Activated naive CD8-positive, alpha-beta T cell treated with anti-CD3 and anti-CD28 coated beads, Interleukin-2, amount 50 U/mL, for 16 hours (primary cell): ENCODE measurements at regions not wholly inside any gene's neighbourhood (a gene's known extent, or its start where the extent isn't known, plus 50 kb on each side); places are given as distances from the start of the nearest gene placed in this dataset.
"Not testable (repeated sequence)": the region's sequence is repeated elsewhere in the genome, so short reads cannot be mapped to it uniquely, and the experiment has no call there.

Experiments
- DNase-seq: peaks from one replicate; pipeline ENCODE4 v3.0.0-alpha.2; 2020; ENCODE audit warnings: low read depth, low spot score

DNA sequence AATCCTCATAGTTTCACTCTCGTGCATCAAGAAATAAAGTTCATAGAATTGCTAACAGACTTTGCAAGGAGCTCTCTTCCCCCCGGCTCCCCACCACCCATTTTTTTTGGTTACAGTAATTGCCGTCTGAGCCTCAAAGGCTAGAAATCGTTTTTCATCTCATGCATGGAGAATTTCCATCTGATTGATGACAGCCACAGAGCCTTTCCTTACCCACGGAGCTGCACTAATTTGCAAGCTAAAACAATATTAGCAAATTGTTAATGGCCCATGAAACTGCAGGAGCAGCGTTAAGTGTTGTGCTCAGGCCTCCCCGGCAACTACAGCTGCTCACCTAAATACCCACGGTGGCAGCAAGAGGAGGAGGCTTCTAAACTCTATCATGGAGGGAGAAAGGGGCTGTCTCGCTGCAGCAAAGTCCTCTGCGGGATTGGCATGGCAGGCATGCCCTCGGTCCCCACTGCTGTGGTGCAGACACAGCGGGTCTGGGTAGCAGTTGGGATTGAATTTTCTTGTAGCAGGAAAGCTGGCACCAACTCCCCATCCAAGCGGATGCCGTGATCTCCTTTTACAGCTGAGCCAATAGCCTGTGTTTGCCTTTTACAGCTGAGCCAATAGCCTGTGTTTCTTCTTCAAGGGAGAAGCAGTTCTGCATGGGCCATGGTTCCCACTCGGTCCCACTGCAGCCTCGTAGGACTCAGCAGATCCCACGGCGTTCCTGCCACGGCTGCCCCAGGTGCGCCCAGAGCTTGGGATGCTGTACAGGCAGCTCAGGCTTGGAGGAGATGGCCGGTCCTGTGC is 412.3 kb downstream of the BRD1 start:
- no peak for DNase-seq

DNA sequence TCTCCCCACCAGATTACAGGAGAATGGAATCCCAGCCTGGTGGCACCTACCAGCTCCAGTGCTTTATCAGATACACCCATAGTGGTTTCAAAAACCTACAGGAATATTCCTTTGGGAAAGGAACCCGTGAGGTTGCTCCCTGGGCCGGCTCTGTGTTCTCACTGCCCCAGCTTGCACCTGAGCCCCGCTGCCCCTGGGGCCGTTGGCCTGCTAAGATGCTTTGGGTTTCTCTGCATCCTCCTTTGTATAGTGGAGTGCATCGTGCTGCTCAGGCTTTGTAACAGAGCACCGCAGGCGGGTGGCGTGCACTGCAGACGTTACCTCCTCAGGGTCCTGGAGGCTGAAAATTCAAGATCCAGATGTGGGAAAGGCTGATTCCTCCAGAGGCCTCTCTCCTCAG is 414.1 kb downstream of the BRD1 start:
- DNase-seq, result no peak

DNA sequence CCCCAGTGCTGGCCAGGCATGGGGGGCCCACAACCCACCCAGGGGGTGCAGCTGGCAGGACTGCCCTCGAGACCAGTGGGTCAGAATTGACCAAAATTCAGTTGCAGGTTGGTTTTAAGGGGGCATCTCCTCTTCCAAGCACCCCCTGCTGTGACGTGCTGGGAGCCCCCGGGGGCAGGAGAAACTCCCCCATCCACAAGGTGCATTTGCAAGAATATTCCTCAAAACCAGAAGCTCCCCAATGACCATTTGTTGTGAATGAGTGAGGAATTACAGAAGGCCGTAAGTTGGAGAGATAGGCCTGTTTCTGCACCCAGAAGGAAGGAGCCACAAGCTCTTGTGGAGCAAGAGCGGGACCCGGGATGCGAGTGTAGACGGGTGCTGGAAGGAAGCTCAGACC is 414.5 kb downstream of the BRD1 start:
- DNase-seq, result no peak

DNA sequence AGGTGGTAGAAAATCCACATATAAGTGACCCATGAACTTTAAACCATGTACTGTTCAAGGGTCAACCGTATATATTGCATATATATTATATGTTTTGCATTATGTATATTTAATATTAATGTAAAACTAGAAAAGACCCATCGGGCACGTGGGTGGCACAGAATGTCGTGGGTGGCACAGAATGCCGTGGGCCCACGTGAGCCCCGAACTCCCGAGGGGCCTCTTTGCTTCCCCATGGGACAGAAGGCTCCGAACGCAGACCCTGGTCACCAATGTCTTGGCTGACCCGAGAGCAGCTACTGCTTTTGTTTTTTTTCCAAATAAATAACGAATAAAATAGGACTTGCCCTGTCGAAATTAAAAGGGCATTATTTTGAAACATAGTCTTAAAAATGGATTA is 415.4 kb downstream of the BRD1 start:
- no peak for DNase-seq

DNA sequence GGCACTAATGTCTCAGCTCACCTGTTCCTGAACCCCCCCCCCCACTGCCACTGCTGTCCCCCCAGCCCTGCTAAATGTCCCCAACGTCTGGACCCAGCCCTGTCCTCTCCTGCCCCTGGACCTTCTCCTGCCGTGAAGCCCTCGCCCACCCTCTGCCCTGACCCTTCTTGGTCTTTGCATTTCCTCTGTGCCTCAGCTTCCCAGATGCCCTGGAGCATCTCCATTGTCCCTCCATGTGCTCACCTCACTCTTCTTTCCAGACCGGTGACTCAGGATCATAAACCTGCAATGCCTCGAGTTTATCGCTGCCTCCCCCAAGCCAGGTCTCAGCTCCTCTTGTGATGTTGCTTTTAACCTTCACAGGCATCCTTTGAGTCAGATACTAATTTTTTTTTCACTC is 416.4 kb downstream of the BRD1 start:
- no peak for DNase-seq

- DNase-seq, result no peak
Observed at GRCh38 chr22:49408102-49408836, 419.4 kb downstream of the BRD1 start.

DNA sequence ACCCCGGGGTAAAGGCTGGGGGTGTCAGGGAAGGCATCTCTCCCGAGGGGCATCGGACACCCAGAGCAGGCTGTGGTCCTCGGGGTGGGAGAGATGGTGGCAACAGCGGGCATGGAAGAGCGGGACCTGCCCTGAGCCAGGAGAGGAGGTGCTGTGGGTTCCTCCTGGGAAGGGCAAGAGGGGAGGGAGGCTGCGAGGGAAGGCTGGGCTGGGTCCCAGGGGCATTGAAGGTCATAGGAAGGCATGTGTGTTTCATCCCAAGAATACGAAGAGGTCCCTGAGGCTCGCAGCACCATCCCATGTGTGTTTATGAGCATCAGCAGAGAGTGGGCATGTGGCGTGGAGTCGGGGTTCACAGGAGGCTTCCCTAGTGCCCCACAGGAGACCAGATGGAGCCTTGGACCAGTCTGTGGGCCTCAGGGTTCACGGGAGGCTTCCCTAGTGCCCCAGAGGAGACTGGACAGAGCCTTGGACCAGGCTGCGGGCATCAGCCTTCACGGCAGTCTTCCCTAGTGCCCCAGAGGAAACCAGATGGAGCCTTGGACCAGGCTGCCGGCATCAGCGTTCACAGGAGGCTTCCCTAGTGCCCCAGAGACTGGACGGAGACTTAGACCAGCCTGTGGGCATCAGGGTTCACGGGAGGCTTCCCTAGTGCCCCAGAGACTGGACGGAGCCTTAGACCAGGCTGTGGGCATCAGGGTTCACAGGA is 420.6 kb downstream of the BRD1 start:
- no peak for DNase-seq

- DNase-seq, result no peak
Observed at GRCh38 chr22:49406047-49406650, 421.5 kb downstream of the BRD1 start.

GRCh38 chr22:49405590-49405989 is 422.1 kb downstream of the BRD1 start:
- DNase-seq, result no peak

DNA sequence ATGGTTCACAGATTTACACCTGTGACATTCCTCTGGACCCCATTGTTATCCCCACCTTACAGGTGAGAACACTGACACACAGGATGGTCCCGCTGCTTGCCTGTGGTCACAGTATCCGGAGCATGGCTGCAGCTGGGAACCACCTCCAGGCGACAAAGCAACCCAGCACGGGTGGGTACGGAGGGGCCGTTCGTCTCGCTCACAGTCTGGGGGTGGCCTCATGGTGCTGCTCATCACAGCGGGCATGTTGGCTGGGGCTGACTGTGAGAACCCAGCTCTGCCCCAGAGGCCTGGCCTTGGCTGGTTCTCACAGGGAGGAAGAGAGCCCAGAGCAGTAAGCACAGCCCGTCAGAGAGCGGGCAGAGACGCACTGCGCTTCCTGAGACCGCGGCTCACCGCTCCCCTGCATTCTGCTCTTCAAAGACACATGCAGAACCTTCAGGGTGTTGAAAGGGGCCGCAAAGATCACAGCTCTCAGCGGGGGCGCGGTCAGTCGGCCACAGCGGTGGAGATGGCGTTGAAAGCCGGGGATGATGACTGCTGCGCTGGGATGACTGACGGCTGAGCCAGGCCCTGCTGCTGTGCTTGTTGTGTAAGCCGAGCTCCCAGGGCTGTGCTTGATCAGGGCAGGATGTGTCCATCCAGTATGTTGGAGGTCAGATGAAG is 423.0 kb downstream of the BRD1 start:
- no peak for DNase-seq

GRCh38 chr22:49404020-49404419 is 423.7 kb downstream of the BRD1 start:
- no peak for DNase-seq

- no peak for DNase-seq
Observed at GRCh38 chr22:49403102-49403501, 424.6 kb downstream of the BRD1 start.

- no peak for DNase-seq
Observed at GRCh38 chr22:49402169-49402568, 425.5 kb downstream of the BRD1 start.

- no peak for DNase-seq
Observed at GRCh38 chr22:49400941-49401598, 426.6 kb downstream of the BRD1 start.

GRCh38 chr22:49400136-49400940 is 427.3 kb downstream of the BRD1 start:
- no peak for DNase-seq

DNA sequence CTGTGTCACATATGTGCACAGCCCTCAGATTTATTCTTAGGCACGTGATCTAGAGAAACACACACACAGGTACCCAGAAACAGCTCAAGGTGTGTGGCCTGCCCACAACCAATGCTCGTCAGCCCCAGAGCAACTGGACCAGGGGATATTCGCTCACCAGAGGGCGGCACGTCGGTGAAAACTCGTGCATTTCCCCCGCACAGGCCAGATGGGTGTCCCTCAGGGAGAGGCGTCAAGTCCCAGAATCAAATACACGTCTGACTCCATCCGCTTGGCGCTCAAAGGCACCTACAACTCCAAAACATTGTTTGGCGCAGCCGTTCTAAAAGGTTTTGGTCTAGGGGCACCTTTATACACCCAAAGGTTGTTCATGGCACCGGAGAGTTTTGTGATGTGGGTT is 429.0 kb downstream of the BRD1 start:
- no peak for DNase-seq

GRCh38 chr22:49398115-49398514 is 429.6 kb downstream of the BRD1 start:
- DNase-seq, result no peak

DNA sequence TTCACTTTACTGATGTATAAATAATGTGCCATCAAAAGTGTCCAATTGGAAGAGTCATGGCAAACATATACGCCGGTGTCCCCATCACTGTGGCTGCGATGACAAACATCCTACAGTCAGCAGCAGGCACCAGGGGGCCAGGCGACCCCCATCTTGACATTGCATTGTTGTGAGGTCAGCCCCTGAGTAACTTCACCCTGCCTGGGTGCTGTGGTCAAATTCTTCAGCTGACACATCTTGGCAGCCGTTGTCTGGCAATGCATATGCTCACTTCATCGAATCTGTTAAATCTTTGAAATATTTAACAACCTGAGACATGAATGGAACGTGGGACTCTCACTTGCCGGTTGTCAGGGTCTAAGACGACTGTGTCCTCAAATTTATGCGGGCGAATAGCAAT is 430.9 kb downstream of the BRD1 start:
- DNase-seq, result no peak

GRCh38 chr22:49395617-49396016 is 432.1 kb downstream of the BRD1 start:
- no peak for DNase-seq

GRCh38 chr22:49395062-49395461 is 432.6 kb downstream of the BRD1 start:
- DNase-seq, result not testable (repeated sequence)
